AG09319 (cell line): ENCODE measurements at regions not wholly inside any gene's neighbourhood (a gene's known extent, or its start where the extent isn't known, plus 50 kb on each side); places are given as distances from the start of the nearest gene placed in this dataset.

Experiments used
- DNase-seq: peaks from one replicate; pipeline ENCODE4 v3.0.0-alpha.2; 2010; ENCODE audit warnings: low read depth; ENCODE audit errors: extremely low read depth
- TF ChIP-seq, protein P1 (sequence below): IDR thresholded peaks from 2 replicates; pipeline ENCODE4 v1.5.1; 2011; ENCODE audit warnings: low read depth, mild to moderate bottlenecking, inconsistent platforms, low read length, moderate library complexity

DNA sequence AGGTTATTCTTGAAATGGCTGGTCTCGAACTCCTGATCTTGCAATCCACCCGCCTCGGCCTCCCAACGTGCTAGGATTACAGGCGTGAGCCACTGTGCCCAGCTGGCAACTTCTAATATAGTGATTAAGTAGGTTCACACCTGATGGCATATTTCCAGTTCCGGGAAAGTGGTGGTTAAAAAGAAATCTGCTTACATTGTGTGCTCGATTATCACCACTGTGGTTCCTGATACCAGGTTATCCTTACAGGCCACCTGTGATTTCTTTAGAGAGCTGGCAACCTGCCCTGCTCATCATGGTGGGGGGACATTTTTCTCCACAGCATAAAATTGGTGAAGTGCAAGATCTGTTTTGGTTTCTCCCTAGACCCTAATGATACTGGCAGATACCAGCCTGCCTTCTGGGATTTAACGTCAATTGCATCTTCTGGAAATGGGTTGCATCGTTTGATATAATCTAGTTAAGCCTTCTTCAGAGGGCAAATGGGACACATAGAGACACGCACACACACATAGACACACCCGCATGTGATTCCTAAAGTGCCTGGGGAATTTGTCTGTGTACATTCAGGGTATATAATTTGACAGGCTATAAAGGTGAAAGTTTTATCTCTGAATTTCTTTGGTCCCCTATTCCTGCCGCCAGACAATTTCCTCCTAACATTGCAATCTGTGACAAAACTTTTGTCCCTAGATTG is 49.7 kb upstream of the CITED2 start:
- TF ChIP-seq, protein P1, sequence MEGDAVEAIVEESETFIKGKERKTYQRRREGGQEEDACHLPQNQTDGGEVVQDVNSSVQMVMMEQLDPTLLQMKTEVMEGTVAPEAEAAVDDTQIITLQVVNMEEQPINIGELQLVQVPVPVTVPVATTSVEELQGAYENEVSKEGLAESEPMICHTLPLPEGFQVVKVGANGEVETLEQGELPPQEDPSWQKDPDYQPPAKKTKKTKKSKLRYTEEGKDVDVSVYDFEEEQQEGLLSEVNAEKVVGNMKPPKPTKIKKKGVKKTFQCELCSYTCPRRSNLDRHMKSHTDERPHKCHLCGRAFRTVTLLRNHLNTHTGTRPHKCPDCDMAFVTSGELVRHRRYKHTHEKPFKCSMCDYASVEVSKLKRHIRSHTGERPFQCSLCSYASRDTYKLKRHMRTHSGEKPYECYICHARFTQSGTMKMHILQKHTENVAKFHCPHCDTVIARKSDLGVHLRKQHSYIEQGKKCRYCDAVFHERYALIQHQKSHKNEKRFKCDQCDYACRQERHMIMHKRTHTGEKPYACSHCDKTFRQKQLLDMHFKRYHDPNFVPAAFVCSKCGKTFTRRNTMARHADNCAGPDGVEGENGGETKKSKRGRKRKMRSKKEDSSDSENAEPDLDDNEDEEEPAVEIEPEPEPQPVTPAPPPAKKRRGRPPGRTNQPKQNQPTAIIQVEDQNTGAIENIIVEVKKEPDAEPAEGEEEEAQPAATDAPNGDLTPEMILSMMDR: no peak
- no peak for DNase-seq
